Activated naive CD4-positive, alpha-beta T cell treated with anti-CD3 and anti-CD28 coated beads for 36 hours (primary cell): ENCODE measurements at regions not wholly inside any gene's neighbourhood (a gene's known extent, or its start where the extent isn't known, plus 50 kb on each side); places are given as distances from the start of the nearest gene placed in this dataset.
"Not testable (repeated sequence)": the region's sequence is repeated elsewhere in the genome, so short reads cannot be mapped to it uniquely, and the experiment has no call there.

Source experiments
- CTCF ChIA-PET: fragments of 350-600 bp; sonication (Branson Sonifier 250); formaldehyde crosslinking; loops from one replicate; lab custom pipeline; 2021; ENCODE audit warnings: antibody characterized with exemption; lab: Charles Lee
- DNase-seq: peaks from one replicate; pipeline ENCODE4 v3.0.0-alpha.2; 2020
- H3K27ac Mint-ChIP-seq: one replicate; pipeline ENCODE4 v1.8.0; 2021; ENCODE audit warnings: mild to moderate bottlenecking, mixed read lengths
- H3K27me3 Mint-ChIP-seq: one replicate; pipeline ENCODE4 v1.8.0; 2021; ENCODE audit warnings: low read depth, mixed read lengths
- H3K36me3 Mint-ChIP-seq: one replicate; pipeline ENCODE4 v1.8.0; 2021; ENCODE audit warnings: low read depth, mixed read lengths
- H3K4me1 Mint-ChIP-seq: one replicate; pipeline ENCODE4 v1.8.0; 2021; ENCODE audit warnings: low read depth, mixed read lengths
- H3K4me3 Mint-ChIP-seq: one replicate; pipeline ENCODE4 v1.8.0; 2021; ENCODE audit warnings: mild to moderate bottlenecking, moderate library complexity, mixed read lengths
- H3K9me3 Mint-ChIP-seq: one replicate; pipeline ENCODE4 v1.8.0; 2021; ENCODE audit warnings: mixed read lengths
- intact Hi-C: fragments of 100-400 bp; cut with micrococcal nuclease; formaldehyde crosslinking; loops from one replicate; pipeline ENCODE4 v1.15.1; 2023

- Mint-ChIP-seq H3K27ac (no peak overlapping the region), H3K9me3 (no peaks in the 10 kb centered on the region)
These were observed 116.8 kb upstream of the PRSS1 start for GRCh38 chr7:142632271-142633134.

GRCh38 chr7:142629588-142630260 lies 119.5 kb upstream of the PRSS1 start:
- Mint-ChIP-seq H3K27me3 (peaks cover 2% of the 10 kb centered on the region), H3K36me3 (no peaks in the 10 kb centered on the region), H3K4me1 (peaks cover 12% of the 10 kb centered on the region), H3K9me3 (no peaks in the 10 kb centered on the region), H3K4me3 (no peak overlapping the region), H3K27ac (no peak overlapping the region)
- CTCF ChIA-PET, result interaction anchor here (0.6 to 1.1 kb wide), 3 partner anchors 25 to 373 kb away, joined by 3 to 4 read pairs (median 3); no protein-coding TSS in a partner anchor
- no peak for DNase-seq
- intact Hi-C loops, result no loop called here

More at GRCh38 chr7:142632271-142633134, 116.8 kb upstream of the PRSS1 start:
- Mint-ChIP-seq H3K4me1 (peaks cover 11% of the 10 kb centered on the region), H3K4me3 (no peak overlapping the region), H3K36me3 (no peaks in the 10 kb centered on the region), H3K27me3 (no peaks in the 10 kb centered on the region)
- peak; percentile 66 for DNase-seq
- intact Hi-C loops, result loop anchor here (1.0 to 2.0 kb wide), 5 partner anchors 37 to 371 kb away; no protein-coding TSS in a partner anchor
- CTCF ChIA-PET, result interaction anchor here (0.6 to 2.8 kb wide), 13 partner anchors 17 to 371 kb away, joined by 3 to 24 read pairs (median 3); no protein-coding TSS in a partner anchor

- no peak for DNase-seq
- CTCF ChIA-PET, result interaction anchor here (0.6 to 1.3 kb wide), 2 partner anchors 25 to 154 kb away, joined by 3 to 5 read pairs; no protein-coding TSS in a partner anchor
- H3K27ac Mint-ChIP-seq, result no peak overlapping the region
- no peaks in the 10 kb centered on the region for H3K9me3 Mint-ChIP-seq
- peaks cover 2% of the 10 kb centered on the region for H3K27me3 Mint-ChIP-seq
- H3K4me3 Mint-ChIP-seq, result no peak overlapping the region
- peaks cover 12% of the 10 kb centered on the region for H3K4me1 Mint-ChIP-seq
- intact Hi-C loops, result no loop called here
- H3K36me3 Mint-ChIP-seq, result no peaks in the 10 kb centered on the region
These were observed 120.3 kb upstream of the PRSS1 start for GRCh38 chr7:142628945-142629344.

- H3K36me3 Mint-ChIP-seq, DNase-seq, H3K9me3 Mint-ChIP-seq, H3K4me1 Mint-ChIP-seq, H3K27me3 Mint-ChIP-seq: not testable (repeated sequence)
- H3K27ac Mint-ChIP-seq, result peak overlapping the region; percentile 85
- intact Hi-C loops, result loop anchor here (2.0 kb wide), 1 partner anchor 22 kb away; no protein-coding TSS in a partner anchor
- peak overlapping the region; percentile 77 for H3K4me3 Mint-ChIP-seq
- CTCF ChIA-PET, result interaction anchor here (1.0 to 1.4 kb wide), 4 partner anchors 15 to 183 kb away, joined by 3 to 5 read pairs (median 3); no protein-coding TSS in a partner anchor
These were observed 122.0 kb upstream of the PRSS1 start for GRCh38 chr7:142627223-142627622.

- intact Hi-C loops, result loop anchor here (2.0 kb wide), 1 partner anchor 22 kb away; no protein-coding TSS in a partner anchor
- Mint-ChIP-seq H3K27ac (peak overlapping the region; percentile 85), H3K36me3 (no peaks in the 10 kb centered on the region), H3K4me3 (peak overlapping the region; percentile 77), H3K27me3 (peaks cover 2% of the 10 kb centered on the region), H3K4me1 (peaks cover 5% of the 10 kb centered on the region), H3K9me3 (no peaks in the 10 kb centered on the region)
- DNase-seq, result peak; percentile 85
- CTCF ChIA-PET, result interaction anchor here (0.6 to 1.5 kb wide), 8 partner anchors 11 to 313 kb away, joined by 3 to 5 read pairs (median 3); no protein-coding TSS in a partner anchor
These were observed 122.7 kb upstream of the PRSS1 start for GRCh38 chr7:142626420-142627035.

- H3K4me3 Mint-ChIP-seq, result not testable (repeated sequence)
These were observed 124.1 kb upstream of the PRSS1 start for GRCh38 chr7:142625216-142625615.

GRCh38 chr7:142620402-142620801 lies 128.9 kb upstream of the PRSS1 start:
- CTCF ChIA-PET, result no interaction called here
- peak overlapping the region; percentile 74 for H3K27ac Mint-ChIP-seq
- no peak overlapping the region for H3K4me3 Mint-ChIP-seq
- intact Hi-C loops, result no loop called here
- DNase-seq, result no peak
- no peaks in the 10 kb centered on the region for H3K9me3 Mint-ChIP-seq
- H3K27me3 Mint-ChIP-seq, result no peaks in the 10 kb centered on the region
- peaks cover 15% of the 10 kb centered on the region for H3K4me1 Mint-ChIP-seq
- no peaks in the 10 kb centered on the region for H3K36me3 Mint-ChIP-seq

More at GRCh38 chr7:142625216-142625615, 124.1 kb upstream of the PRSS1 start:
- CTCF ChIA-PET, result interaction anchor here (0.7 to 1.9 kb wide), 7 partner anchors 9 to 378 kb away, joined by 3 to 8 read pairs (median 5); no protein-coding TSS in a partner anchor
- peak overlapping the region; percentile 26 for H3K27ac Mint-ChIP-seq
- H3K9me3 Mint-ChIP-seq, H3K36me3 Mint-ChIP-seq, intact Hi-C loops, H3K27me3 Mint-ChIP-seq, H3K4me1 Mint-ChIP-seq, DNase-seq: not testable (repeated sequence)

- CTCF ChIA-PET, result no interaction called here
- H3K36me3 Mint-ChIP-seq, result no peaks in the 10 kb centered on the region
- H3K27me3 Mint-ChIP-seq, result no peaks in the 10 kb centered on the region
- H3K4me1 Mint-ChIP-seq, result peaks cover 20% of the 10 kb centered on the region
- H3K27ac Mint-ChIP-seq, result peak overlapping the region; percentile 76
- H3K9me3 Mint-ChIP-seq, result no peaks in the 10 kb centered on the region
- intact Hi-C loops, result no loop called here
- H3K4me3 Mint-ChIP-seq, result peak overlapping the region; percentile 38
- no peak for DNase-seq
These were observed 130.5 kb upstream of the PRSS1 start for GRCh38 chr7:142618655-142619351.

GRCh38 chr7:142616842-142617241 lies 132.4 kb upstream of the PRSS1 start:
- peak overlapping the region; percentile 67 for H3K4me3 Mint-ChIP-seq
- intact Hi-C loops, result no loop called here
- peaks cover 24% of the 10 kb centered on the region for H3K4me1 Mint-ChIP-seq
- no peaks in the 10 kb centered on the region for H3K9me3 Mint-ChIP-seq
- H3K36me3 Mint-ChIP-seq, result no peaks in the 10 kb centered on the region
- DNase-seq, result no peak
- CTCF ChIA-PET, result interaction anchor here (1.3 kb wide), 1 partner anchor 9 kb away, joined by 3 read pairs; no protein-coding TSS in a partner anchor
- H3K27ac Mint-ChIP-seq, result peak overlapping the region; percentile 82
- no peaks in the 10 kb centered on the region for H3K27me3 Mint-ChIP-seq

- peaks cover 28% of the 10 kb centered on the region for H3K4me1 Mint-ChIP-seq
- no peaks in the 10 kb centered on the region for H3K27me3 Mint-ChIP-seq
- H3K27ac Mint-ChIP-seq, result peak overlapping the region; percentile 82
- CTCF ChIA-PET, result interaction anchor here (0.9 to 1.3 kb wide), 3 partner anchors 8 to 182 kb away, joined by 3 to 5 read pairs (median 3); no protein-coding TSS in a partner anchor
- H3K36me3 Mint-ChIP-seq, result no peaks in the 10 kb centered on the region
- intact Hi-C loops, result no loop called here
- H3K4me3 Mint-ChIP-seq, result peak overlapping the region; percentile 67
- DNase-seq, result no peak
- H3K9me3 Mint-ChIP-seq, result no peaks in the 10 kb centered on the region
These were observed 133.1 kb upstream of the PRSS1 start for GRCh38 chr7:142616121-142616643.

- H3K4me3 Mint-ChIP-seq, result peak overlapping the region; percentile 67
- no peaks in the 10 kb centered on the region for H3K36me3 Mint-ChIP-seq
- H3K4me1 Mint-ChIP-seq, result peaks cover 32% of the 10 kb centered on the region
- H3K27ac Mint-ChIP-seq, result peak overlapping the region; percentile 82
- H3K27me3 Mint-ChIP-seq, result no peaks in the 10 kb centered on the region
- CTCF ChIA-PET, result interaction anchor here (0.9 to 1.3 kb wide), 3 partner anchors 8 to 183 kb away, joined by 3 to 5 read pairs (median 3); no protein-coding TSS in a partner anchor
- DNase-seq, result no peak
- intact Hi-C loops, result no loop called here
- H3K9me3 Mint-ChIP-seq, result no peaks in the 10 kb centered on the region
These were observed 133.8 kb upstream of the PRSS1 start for GRCh38 chr7:142615508-142615907.
